ENCODE measurements at regions not wholly inside any gene's neighbourhood (a gene's known extent, or its start where the extent isn't known, plus 50 kb on each side); places are given as distances from the start of the nearest gene placed in this dataset.
"Not testable (repeated sequence)": the region's sequence is repeated elsewhere in the genome, so short reads cannot be mapped to it uniquely, and the experiment has no call there.

- no peak for DNase-seq
Observed at GRCh38 chr3:153767601-153768560, 353.3 kb upstream of the ARHGEF26 start.

- peak; percentile 47 to 68 for DNase-seq
Observed at GRCh38 chr3:153768561-153769469, 352.4 kb upstream of the ARHGEF26 start.

DNA sequence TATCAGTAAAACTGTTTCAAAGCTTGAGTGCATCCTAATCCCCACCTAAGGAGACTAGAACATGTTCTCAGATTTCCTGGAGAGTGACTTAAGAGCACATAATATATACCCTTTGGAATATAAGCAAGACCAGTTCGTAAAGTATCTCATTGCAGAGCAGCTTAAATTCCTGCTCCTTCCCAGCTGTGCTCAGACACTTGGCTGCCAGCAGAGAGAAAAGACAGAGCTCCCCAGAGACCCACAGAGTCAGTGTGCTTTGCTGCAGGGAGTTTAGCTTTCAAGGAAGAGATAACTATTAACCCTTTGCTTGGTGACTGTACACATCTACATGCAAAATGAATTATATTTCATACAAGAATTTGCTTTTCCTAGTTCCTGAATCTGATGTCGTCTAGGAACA is 338.1 kb upstream of the ARHGEF26 start:
- no peak for DNase-seq

DNA sequence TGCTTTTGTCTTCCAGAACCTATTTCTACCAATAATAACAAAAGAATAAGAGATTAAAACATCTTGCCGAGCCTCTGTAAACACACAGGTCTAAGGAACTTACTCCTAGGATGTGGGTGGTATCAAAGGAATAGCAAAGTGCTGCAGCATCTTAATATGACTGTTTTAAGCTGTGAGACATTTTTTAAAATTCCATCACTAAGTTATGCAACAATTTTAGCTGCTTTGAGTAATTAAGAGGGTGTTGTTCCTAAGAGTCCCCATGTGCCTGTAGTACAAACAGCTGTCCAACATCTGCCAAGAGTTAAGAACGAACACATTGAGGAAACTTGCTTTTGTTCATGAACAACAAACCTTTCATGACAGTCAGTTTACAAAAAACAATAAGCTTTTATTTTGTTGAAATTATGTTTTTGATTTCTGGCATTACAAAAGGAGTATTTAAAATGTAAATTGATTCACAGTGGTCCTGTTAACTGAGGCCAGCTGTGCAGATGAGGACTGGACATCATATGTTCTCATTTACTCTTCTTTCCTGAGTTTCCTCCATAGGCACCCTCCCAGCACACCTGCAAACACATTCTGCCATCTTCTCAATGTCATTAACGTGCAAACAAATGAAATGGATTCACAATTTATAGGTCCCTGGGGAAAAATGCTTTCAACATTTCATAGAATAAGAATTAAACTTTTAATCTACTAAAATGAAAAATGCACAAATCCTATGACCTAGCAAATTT is 337.3 kb upstream of the ARHGEF26 start:
- no peak for DNase-seq

- DNase-seq, result no peak
Observed at GRCh38 chr3:153785901-153786300, 335.3 kb upstream of the ARHGEF26 start.

DNA sequence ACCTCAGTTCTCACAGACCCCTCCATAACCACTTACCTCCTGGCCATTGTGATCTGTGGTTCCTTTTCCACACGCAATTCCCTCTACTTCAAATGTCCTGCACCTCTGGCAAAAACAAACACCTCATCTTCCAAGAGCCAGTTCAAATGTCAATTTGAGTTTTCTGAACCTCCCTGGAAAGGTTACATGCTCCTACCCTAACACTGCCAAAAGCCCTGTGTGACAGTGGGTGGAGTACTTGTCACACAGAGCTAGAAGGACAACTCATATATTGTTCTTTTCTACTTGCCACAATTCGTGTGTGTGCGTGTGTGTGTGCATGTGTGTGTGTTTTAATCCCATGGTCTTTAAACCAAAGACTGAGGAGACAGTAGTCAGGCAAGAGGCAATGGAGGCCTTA is 331.8 kb upstream of the ARHGEF26 start:
- DNase-seq, result no peak

DNA sequence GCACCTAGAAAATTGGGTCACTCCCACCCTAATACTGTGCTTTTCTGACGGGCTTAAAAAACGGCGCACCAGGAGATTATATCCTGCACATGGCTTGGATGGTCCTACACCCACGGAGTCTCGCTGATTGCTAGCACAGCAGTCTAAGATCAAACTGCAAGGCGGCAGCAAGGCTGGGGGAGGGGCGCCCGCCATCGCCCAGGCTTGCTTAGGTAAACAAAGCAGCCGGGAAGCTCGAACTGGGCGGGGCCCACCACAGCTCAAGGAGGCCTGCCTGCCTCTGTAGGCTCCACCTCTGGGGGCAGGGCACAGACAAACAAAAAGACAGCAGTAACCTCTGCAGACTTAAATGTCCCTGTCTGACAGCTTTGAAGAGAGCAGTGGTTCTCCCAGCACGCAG is 324.1 kb upstream of the ARHGEF26 start:
- DNase-seq, result not testable (repeated sequence)

- no peak for DNase-seq
Observed at GRCh38 chr3:153809097-153809496, 312.1 kb upstream of the ARHGEF26 start.

DNA sequence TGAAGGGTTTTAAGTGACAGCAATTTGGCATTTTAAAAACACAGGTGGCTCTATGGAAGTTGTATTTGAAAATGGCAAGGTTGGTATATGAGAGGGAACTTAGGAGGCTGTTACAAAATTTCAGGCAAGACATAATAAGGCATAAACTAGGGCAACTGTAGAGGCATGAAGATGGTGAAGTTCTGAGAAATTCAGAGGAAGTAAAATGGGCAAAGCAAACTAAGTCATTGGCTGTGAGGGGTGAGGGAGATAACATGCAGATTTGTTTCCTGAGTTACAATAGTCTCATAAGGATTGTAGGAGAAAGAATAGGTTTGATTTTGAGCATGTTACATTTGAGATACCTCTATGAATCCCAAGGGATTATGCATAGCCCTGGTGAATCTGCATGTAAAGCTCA is 302.9 kb upstream of the ARHGEF26 start:
- no peak for DNase-seq

DNA sequence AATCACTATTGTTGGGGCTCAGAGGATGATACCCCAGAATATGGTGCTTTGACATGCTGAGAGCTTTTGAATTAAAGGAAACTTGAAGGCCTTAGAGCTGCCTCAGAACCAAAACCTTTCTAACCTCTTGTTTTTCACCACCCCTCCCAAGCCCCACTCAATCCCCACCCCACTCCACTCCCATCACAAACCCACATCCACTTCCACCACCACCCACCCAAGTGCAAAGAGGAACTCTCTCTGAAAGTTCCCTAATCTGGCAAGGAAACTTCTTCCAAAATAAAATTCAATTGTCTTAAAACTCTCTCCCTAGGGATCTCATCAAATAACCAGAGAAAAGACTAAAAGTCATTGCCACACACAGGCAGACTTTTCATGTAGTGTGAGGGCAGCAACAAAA is 301.2 kb upstream of the ARHGEF26 start:
- no peak for DNase-seq

DNA sequence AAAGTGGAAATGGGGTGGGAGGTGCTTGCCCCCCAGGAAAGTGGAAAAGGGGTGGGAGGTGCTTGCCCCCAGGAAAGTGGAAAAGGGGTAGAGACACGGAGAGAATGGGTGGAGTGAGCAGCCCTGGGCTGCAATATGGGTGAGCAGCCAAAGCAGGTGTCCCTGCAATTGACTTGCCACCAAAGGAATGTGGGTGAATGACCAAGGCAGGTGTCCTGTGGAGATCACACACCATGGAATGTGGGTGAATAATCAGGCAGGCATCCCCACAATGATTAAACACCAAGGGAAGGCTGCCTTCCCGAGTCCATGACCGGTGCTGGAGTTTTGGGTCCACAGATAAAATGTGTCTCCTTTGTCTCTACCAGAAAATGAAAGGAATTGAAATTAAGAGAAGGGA is 292.8 kb upstream of the ARHGEF26 start:
- not testable (repeated sequence) for DNase-seq

GRCh38 chr3:153829606-153830170 is 291.5 kb upstream of the ARHGEF26 start:
- DNase-seq, result no peak

GRCh38 chr3:153830552-153830951 is 290.6 kb upstream of the ARHGEF26 start:
- DNase-seq, result no peak

DNA sequence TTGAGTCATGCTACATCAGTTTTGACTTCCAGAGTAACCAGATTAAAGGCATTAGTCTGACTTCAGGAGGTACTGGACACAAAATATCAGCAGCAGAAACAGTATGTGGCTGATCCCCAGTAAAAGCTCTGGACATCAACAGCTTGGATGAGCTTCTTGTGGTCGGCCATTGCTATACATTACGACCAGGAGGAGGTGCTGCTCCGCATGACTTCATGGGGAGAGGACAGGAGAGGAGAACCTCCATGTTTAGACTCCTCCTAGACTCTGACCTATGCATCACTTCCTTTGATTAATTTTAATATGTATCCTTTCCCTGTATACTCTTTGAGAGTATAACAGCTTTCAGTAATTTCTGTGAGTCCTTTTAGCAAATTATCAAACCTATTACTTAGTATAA is 285.6 kb upstream of the ARHGEF26 start:
- no peak for DNase-seq

GRCh38 chr3:153840487-153840886 is 280.7 kb upstream of the ARHGEF26 start:
- no peak for DNase-seq

- no peak for DNase-seq
Observed at GRCh38 chr3:153843994-153844393, 277.2 kb upstream of the ARHGEF26 start.

DNA sequence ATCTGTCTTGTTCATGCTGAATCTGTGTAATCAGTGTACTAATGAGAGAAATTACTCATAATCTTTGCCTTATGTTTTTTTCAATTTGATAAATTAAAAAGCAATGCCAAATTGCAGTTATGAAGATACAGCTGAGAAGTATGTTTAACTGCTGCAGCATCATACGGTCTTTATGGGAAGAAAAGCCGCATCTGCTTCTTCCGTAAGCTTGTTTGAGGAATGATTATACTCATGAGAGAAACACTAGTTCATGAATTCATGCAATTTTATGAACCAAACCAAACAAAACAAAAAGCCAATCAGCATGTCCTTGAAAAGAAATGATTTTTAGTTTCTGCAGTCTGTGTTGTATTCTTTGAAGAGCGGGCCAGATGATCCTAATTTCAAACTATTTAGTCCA is 275.9 kb upstream of the ARHGEF26 start:
- no peak for DNase-seq

- no peak for DNase-seq
Observed at GRCh38 chr3:153848702-153849101, 272.5 kb upstream of the ARHGEF26 start.

DNA sequence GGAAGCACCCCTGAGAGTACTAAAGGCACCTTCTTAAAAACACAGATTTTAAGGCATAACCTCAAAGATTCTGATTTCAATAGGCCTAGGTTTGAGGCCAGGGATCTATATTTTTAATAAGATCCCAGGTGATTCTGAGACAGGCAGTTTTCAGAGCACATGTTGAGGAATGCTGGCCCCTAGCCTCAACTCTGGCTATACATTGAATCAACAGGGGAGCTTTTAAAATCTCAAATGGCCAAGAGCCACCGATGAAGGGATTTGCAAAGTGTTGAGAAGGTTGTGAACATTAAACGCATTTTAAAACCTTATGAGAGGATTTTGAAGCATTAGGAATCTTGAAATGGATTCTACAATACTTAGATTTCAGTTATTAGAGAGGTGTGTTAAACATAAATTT is 268.8 kb upstream of the ARHGEF26 start:
- no peak for DNase-seq

DNA sequence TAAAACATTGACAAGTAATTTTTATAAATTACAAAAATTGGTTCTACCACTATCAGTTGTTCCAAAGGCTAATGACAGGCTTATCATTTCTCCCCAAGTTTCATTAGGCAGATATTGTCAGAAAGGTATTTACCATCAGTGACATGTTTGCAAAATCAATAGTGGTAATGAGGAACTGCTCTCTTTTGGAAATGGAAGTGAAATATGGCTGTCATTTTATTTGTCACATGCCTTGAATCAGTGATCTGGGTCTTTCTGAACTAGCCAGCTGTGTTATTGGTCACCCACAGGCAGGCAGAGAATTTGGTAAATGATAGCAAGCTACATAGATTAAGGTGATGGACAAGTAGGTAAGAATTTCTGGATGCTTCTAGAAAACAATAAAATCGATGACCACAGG is 268.0 kb upstream of the ARHGEF26 start:
- no peak for DNase-seq

- DNase-seq, result no peak
Observed at GRCh38 chr3:153855772-153856171, 265.4 kb upstream of the ARHGEF26 start.

DNA sequence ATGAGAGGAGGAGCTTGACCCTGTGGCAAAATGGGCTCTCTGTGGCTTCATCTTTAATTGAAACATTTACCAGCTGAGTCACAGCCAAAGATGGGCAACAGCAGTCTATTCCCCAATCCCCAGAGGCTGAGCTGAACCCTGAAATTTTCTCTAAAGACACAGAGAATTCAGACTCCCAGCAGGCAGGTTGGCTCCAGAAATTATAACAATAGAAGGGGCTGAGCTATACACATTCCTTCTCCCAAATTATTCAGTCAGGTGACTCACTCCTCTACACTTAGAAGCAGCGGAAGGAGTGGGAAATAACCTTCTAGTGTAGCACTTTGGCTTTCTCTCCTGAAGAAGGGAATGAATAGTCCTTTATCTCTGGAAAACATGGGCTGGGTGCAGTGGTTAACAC is 264.3 kb upstream of the ARHGEF26 start:
- DNase-seq, result no peak

GRCh38 chr3:153864793-153865192 is 256.4 kb upstream of the ARHGEF26 start:
- DNase-seq, result no peak

Measured in CD4-positive, alpha-beta T cell treated with Interleukin-1 beta for 1 hour (primary cell).